HEK293 (cell line): ENCODE measurements at regions not wholly inside any gene's neighbourhood (a gene's known extent, or its start where the extent isn't known, plus 50 kb on each side); places are given as distances from the start of the nearest gene placed in this dataset.

Experiments
- CTCF ChIA-PET: fragments of 350-600 bp; formaldehyde crosslinking; extraction: SDS; loops from one replicate; lab custom pipeline; 2021; ENCODE audit warnings: antibody characterized with exemption; lab: Yijun Ruan, JAX
- POLR2A ChIA-PET: fragments of 300-600 bp; formaldehyde crosslinking; extraction: SDS; loops from one replicate; lab custom pipeline; 2020; ENCODE audit warnings: antibody characterized with exemption, inconsistent platforms; lab: Yijun Ruan, JAX
- H3K27ac ChIP-seq: fragments of 200-500 bp; sonication (Bioruptor generic); 2 replicates; pipeline ENCODE4 v1.5.1; 2014; ENCODE audit warnings: low read depth, low read length, control low read depth, inconsistent platforms; ENCODE audit errors: extremely low read depth
- H3K36me3 ChIP-seq, 2 experiments: fragments of 200-500 bp in 1 of 2; sonication (Bioruptor generic) in 1 of 2; 1 replicate in 1 of 2; 2 replicates in 1 of 2; pipeline ENCODE4 v1.5.1; 2014 to 2017; ENCODE audit warnings: inconsistent platforms in 2 of 2, low read length in 2 of 2; ENCODE audit not compliant: control insufficient read depth in 2 of 2, insufficient read depth in 1 of 2
- H3K4me1 ChIP-seq: fragments of 200-500 bp; sonication (Bioruptor generic); 2 replicates; pipeline ENCODE4 v1.5.1; 2014; ENCODE audit warnings: mild to moderate bottlenecking, low read length, inconsistent platforms; ENCODE audit not compliant: control insufficient read depth, insufficient read depth
- H3K4me3 ChIP-seq: 2 replicates; pipeline ENCODE4 v1.5.1; 2011; ENCODE audit warnings: low read depth, mild to moderate bottlenecking, control low read depth, low read length, moderate library complexity
- H3K9me3 ChIP-seq: fragments of 200-500 bp; sonication (Bioruptor generic); 2 replicates; pipeline ENCODE4 v1.5.1; 2014; ENCODE audit warnings: low read depth, low read length, inconsistent platforms; ENCODE audit not compliant: control insufficient read depth, insufficient read depth
- HIC1 ChIP-seq: fragments of 450-650 bp; formaldehyde crosslinking; IDR thresholded peaks from 2 replicates; pipeline ENCODE4 v1.5.1; 2016; ENCODE audit warnings: missing biosample characterization, missing genetic modification characterization
- KLF8 ChIP-seq: fragments of 450-650 bp; formaldehyde crosslinking; IDR thresholded peaks from 2 replicates; pipeline ENCODE4 v1.5.1; 2016; ENCODE audit warnings: missing biosample characterization, missing genetic modification characterization
- PRDM6 ChIP-seq: fragments of 450-650 bp; formaldehyde crosslinking; IDR thresholded peaks from 2 replicates; pipeline ENCODE4 v1.5.1; 2017; ENCODE audit warnings: missing biosample characterization, missing genetic modification characterization
- REPIN1 ChIP-seq: fragments of 450-650 bp; formaldehyde crosslinking; IDR thresholded peaks from 2 replicates; pipeline ENCODE4 v1.5.1; 2017; ENCODE audit warnings: missing biosample characterization, missing genetic modification characterization, low read depth
- SCRT2 ChIP-seq: fragments of 450-650 bp; formaldehyde crosslinking; IDR thresholded peaks from 2 replicates; pipeline ENCODE4 v1.5.1; 2016; ENCODE audit warnings: missing biosample characterization, missing genetic modification characterization
- SETDB1 ChIP-seq: IDR thresholded peaks from one replicate; pipeline ENCODE4 v1.6.1; 2017; ENCODE audit warnings: mild to moderate bottlenecking, low read length, moderate library complexity, mixed read lengths; ENCODE audit not compliant: insufficient read length
- SP7 ChIP-seq: fragments of 450-650 bp; formaldehyde crosslinking; IDR thresholded peaks from 2 replicates; pipeline ENCODE4 v1.5.1; 2016; ENCODE audit warnings: missing biosample characterization, missing genetic modification characterization
- TCF7L2 ChIP-seq: IDR thresholded peaks from 2 replicates; pipeline ENCODE4 v1.6.1; 2011; ENCODE audit warnings: low read depth, mild to moderate bottlenecking, inconsistent platforms, low read length, moderate library complexity, borderline replicate concordance
- WT1 ChIP-seq: fragments of 450-650 bp; formaldehyde crosslinking; IDR thresholded peaks from 2 replicates; pipeline ENCODE4 v1.5.1; 2016; ENCODE audit warnings: missing biosample characterization, missing genetic modification characterization
- ZBTB17 ChIP-seq: fragments of 450-650 bp; formaldehyde crosslinking; IDR thresholded peaks from 2 replicates; pipeline ENCODE4 v1.5.1; 2016; ENCODE audit warnings: missing biosample characterization, missing genetic modification characterization
- ZFHX2 ChIP-seq: fragments of 450-650 bp; formaldehyde crosslinking; conservative IDR thresholded peaks from 2 replicates; pipeline ENCODE4 v1.5.1; 2016; ENCODE audit warnings: missing biosample characterization, missing genetic modification characterization
- ZIC2 ChIP-seq: fragments of 450-650 bp; formaldehyde crosslinking; IDR thresholded peaks from 2 replicates; pipeline ENCODE4 v1.5.1; 2016; ENCODE audit warnings: missing biosample characterization, missing genetic modification characterization
- ZNF114 ChIP-seq: fragments of 450-650 bp; formaldehyde crosslinking; IDR thresholded peaks from 2 replicates; pipeline ENCODE4 v1.5.0; 2017; ENCODE audit warnings: missing biosample characterization, missing genetic modification characterization
- ZNF140 ChIP-seq: fragments of 450-650 bp; formaldehyde crosslinking; IDR thresholded peaks from 2 replicates; pipeline ENCODE4 v1.5.1; 2016; ENCODE audit warnings: missing biosample characterization, missing genetic modification characterization
- ZNF146 ChIP-seq: fragments of 450-650 bp; formaldehyde crosslinking; IDR thresholded peaks from 2 replicates; pipeline ENCODE4 v1.5.1; 2016; ENCODE audit warnings: missing biosample characterization, missing genetic modification characterization
- ZNF148 ChIP-seq: fragments of 450-650 bp; formaldehyde crosslinking; IDR thresholded peaks from 2 replicates; pipeline ENCODE4 v1.5.0; 2017; ENCODE audit warnings: missing biosample characterization, missing genetic modification characterization, borderline replicate concordance
- ZNF169 ChIP-seq: fragments of 450-650 bp; formaldehyde crosslinking; IDR thresholded peaks from 2 replicates; pipeline ENCODE4 v1.5.1; 2016; ENCODE audit warnings: missing biosample characterization, missing genetic modification characterization
- ZNF335 ChIP-seq: fragments of 450-650 bp; formaldehyde crosslinking; conservative IDR thresholded peaks from 2 replicates; pipeline ENCODE4 v1.5.1; 2016; ENCODE audit warnings: missing biosample characterization, missing genetic modification characterization
- ZNF366 ChIP-seq: fragments of 450-650 bp; formaldehyde crosslinking; conservative IDR thresholded peaks from 2 replicates; pipeline ENCODE4 v1.5.1; 2016; ENCODE audit warnings: missing biosample characterization, missing genetic modification characterization
- ZNF37A ChIP-seq: fragments of 450-650 bp; IDR thresholded peaks from 2 replicates; pipeline ENCODE4 v1.5.1; 2018; ENCODE audit warnings: missing biosample characterization, missing genetic modification characterization
- ZNF391 ChIP-seq: fragments of 450-650 bp; formaldehyde crosslinking; IDR thresholded peaks from 2 replicates; pipeline ENCODE4 v1.5.1; 2016; ENCODE audit warnings: low read depth, missing biosample characterization, missing genetic modification characterization, borderline replicate concordance
- ZNF529 ChIP-seq: fragments of 450-650 bp; formaldehyde crosslinking; IDR thresholded peaks from 2 replicates; pipeline ENCODE4 v1.5.1; 2017; ENCODE audit warnings: missing genetic modification characterization, missing biosample characterization; ENCODE audit not compliant: insufficient replicate concordance
- ZNF600 ChIP-seq: fragments of 450-650 bp; formaldehyde crosslinking; IDR thresholded peaks from 2 replicates; pipeline ENCODE4 v1.5.1; 2016; ENCODE audit warnings: missing biosample characterization, missing genetic modification characterization
- ZNF629 ChIP-seq: fragments of 450-650 bp; formaldehyde crosslinking; IDR thresholded peaks from 2 replicates; pipeline ENCODE4 v1.5.1; 2017; ENCODE audit warnings: missing biosample characterization, missing genetic modification characterization
- ZNF658 ChIP-seq: fragments of 450-650 bp; formaldehyde crosslinking; IDR thresholded peaks from 2 replicates; pipeline ENCODE4; 2016; ENCODE audit warnings: missing biosample characterization, missing genetic modification characterization
- ZNF660 ChIP-seq: fragments of 450-650 bp; IDR thresholded peaks from 2 replicates; pipeline ENCODE4 v1.5.1; 2018; ENCODE audit warnings: missing biosample characterization, mild to moderate bottlenecking, missing genetic modification characterization
- ZNF785 ChIP-seq: fragments of 450-650 bp; formaldehyde crosslinking; IDR thresholded peaks from 2 replicates; pipeline ENCODE4 v1.5.1; 2016; ENCODE audit warnings: missing biosample characterization, missing genetic modification characterization
- ZSCAN23 ChIP-seq: fragments of 450-650 bp; formaldehyde crosslinking; IDR thresholded peaks from 2 replicates; pipeline ENCODE4 v1.5.1; 2016; ENCODE audit warnings: missing biosample characterization, missing genetic modification characterization
- TF ChIP-seq, protein P1 (sequence below): fragments of 450-650 bp; formaldehyde crosslinking; IDR thresholded peaks from 2 replicates; pipeline ENCODE4 v1.5.1; 2016; ENCODE audit warnings: missing biosample characterization, missing genetic modification characterization

GRCh38 chr10:60611291-60611747 lies 167.0 kb upstream of the CDK1 start:
- H3K4me1 ChIP-seq: 0 out of 2 replicates have a peak, but pooled peaks cover 6% of the 10 kb centered on the region
- H3K9me3 ChIP-seq: no peaks in the 10 kb centered on the region
- no peak overlapping the region for H3K27ac ChIP-seq
- CTCF ChIA-PET: interaction anchor here (1.0 kb wide), 1 partner anchor 158 kb away, joined by 4 read pairs; no protein-coding TSS in a partner anchor
- H3K36me3 ChIP-seq: no peaks in the 10 kb centered on the region
- POLR2A ChIA-PET: no interaction called here
- no peak overlapping the region for H3K4me3 ChIP-seq
- no peak for TF ChIP-seq ZNF529 (tag by site-specific recombination)
- TF ChIP-seq, protein P1, sequence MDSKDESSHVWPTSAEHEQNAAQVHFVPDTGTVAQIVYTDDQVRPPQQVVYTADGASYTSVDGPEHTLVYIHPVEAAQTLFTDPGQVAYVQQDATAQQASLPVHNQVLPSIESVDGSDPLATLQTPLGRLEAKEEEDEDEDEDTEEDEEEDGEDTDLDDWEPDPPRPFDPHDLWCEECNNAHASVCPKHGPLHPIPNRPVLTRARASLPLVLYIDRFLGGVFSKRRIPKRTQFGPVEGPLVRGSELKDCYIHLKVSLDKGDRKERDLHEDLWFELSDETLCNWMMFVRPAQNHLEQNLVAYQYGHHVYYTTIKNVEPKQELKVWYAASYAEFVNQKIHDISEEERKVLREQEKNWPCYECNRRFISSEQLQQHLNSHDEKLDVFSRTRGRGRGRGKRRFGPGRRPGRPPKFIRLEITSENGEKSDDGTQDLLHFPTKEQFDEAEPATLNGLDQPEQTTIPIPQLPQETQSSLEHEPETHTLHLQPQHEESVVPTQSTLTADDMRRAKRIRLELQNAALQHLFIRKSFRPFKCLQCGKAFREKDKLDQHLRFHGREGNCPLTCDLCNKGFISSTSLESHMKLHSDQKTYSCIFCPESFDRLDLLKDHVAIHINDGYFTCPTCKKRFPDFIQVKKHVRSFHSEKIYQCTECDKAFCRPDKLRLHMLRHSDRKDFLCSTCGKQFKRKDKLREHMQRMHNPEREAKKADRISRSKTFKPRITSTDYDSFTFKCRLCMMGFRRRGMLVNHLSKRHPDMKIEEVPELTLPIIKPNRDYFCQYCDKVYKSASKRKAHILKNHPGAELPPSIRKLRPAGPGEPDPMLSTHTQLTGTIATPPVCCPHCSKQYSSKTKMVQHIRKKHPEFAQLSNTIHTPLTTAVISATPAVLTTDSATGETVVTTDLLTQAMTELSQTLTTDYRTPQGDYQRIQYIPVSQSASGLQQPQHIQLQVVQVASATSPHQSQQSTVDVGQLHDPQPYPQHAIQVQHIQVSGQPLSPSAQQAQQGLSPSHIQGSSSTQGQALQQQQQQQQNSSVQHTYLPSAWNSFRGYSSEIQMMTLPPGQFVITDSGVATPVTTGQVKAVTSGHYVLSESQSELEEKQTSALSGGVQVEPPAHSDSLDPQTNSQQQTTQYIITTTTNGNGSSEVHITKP: 0 out of 2 replicates have a peak, but pooled peaks have one; percentile 7
- TF ChIP-seq TCF7L2: no peak
- no peak for TF ChIP-seq SETDB1
- no peak for TF ChIP-seq ZSCAN23
- TF ChIP-seq ZNF148 (tag by site-specific recombination): no peak
- TF ChIP-seq ZNF169 (tag by site-specific recombination): no peak
- no peak for TF ChIP-seq PRDM6 (tag by site-specific recombination)
- peak; percentile 74 for TF ChIP-seq ZBTB17
- no peak for TF ChIP-seq ZNF140 (tag by site-specific recombination)
- peak; percentile 37; the same call in 1 of the 2 replicates for TF ChIP-seq ZNF335
- peak; percentile 31; the same call in 1 of the 2 replicates for TF ChIP-seq HIC1
- TF ChIP-seq ZNF629 (tag by site-specific recombination): 0 out of 2 replicates have a peak, but pooled peaks have one; percentile 45
- no peak for TF ChIP-seq ZIC2 (tag by site-specific recombination)
- peak; percentile 74 for TF ChIP-seq ZNF660 (tag by site-specific recombination)
- TF ChIP-seq ZNF114 (tag by site-specific recombination): no peak
- TF ChIP-seq ZNF366: peak; percentile 75
- TF ChIP-seq ZNF37A: no peak
- TF ChIP-seq SCRT2: no peak
- no peak for TF ChIP-seq ZNF146 (tag by site-specific recombination)
- TF ChIP-seq ZNF785: no peak
- no peak for TF ChIP-seq SP7
- TF ChIP-seq WT1: no peak
- TF ChIP-seq ZNF658 (tag by site-specific recombination): no peak
- no peak for TF ChIP-seq ZNF391 (tag by site-specific recombination)
- TF ChIP-seq REPIN1 (tag by site-specific recombination): no peak
- 0 out of 2 replicates have a peak, but pooled peaks have one; percentile 30 for TF ChIP-seq KLF8 (tag by site-specific recombination)
- TF ChIP-seq ZNF600 (tag by site-specific recombination): peak; percentile 42; the same call in 1 of the 2 replicates
- TF ChIP-seq ZFHX2 (tag by site-specific recombination): no peak
